KMS-11 (cell line): ENCODE measurements at regions not wholly inside any gene's neighbourhood (a gene's known extent, or its start where the extent isn't known, plus 50 kb on each side); places are given as distances from the start of the nearest gene placed in this dataset.

Experiments
- H2AFZ ChIP-seq: fragments of 200-600 bp; sonication (generic); 2 replicates; pipeline ENCODE4 v1.6.1; 2016; ENCODE audit warnings: antibody characterized with exemption, mixed run types, low read depth
- H3K27ac ChIP-seq: fragments of 200-600 bp; sonication (generic); 2 replicates; pipeline ENCODE4 v1.6.1; 2016; ENCODE audit warnings: mild to moderate bottlenecking, mixed run types
- H3K27me3 ChIP-seq: fragments of 200-600 bp; sonication (generic); 2 replicates; pipeline ENCODE4 v1.6.1; 2017; ENCODE audit warnings: mild to moderate bottlenecking, low read depth, mixed run types, moderate library complexity; ENCODE audit not compliant: insufficient read depth
- H3K36me3 ChIP-seq: fragments of 200-600 bp; sonication (generic); 2 replicates; pipeline ENCODE4 v1.6.1; 2017; ENCODE audit warnings: mild to moderate bottlenecking, mixed run types; ENCODE audit not compliant: insufficient read depth
- H3K4me1 ChIP-seq: fragments of 200-600 bp; sonication (generic); 2 replicates; pipeline ENCODE4 v1.6.1; 2016; ENCODE audit warnings: mild to moderate bottlenecking, low read depth, mixed run types; ENCODE audit not compliant: poor library complexity, severe bottlenecking
- H3K4me2 ChIP-seq: fragments of 200-600 bp; sonication (generic); 2 replicates; pipeline ENCODE4 v1.7.0; 2016; ENCODE audit warnings: mild to moderate bottlenecking, mixed run types
- H3K4me3 ChIP-seq: fragments of 200-600 bp; sonication (generic); IDR thresholded peaks from 2 replicates; pipeline ENCODE4 v1.6.1; 2017; ENCODE audit warnings: low read depth, low read length, mixed read lengths; ENCODE audit not compliant: insufficient read depth
- H3K79me2 ChIP-seq: fragments of 200-600 bp; sonication (generic); 2 replicates; pipeline ENCODE4 v1.6.1; 2016; ENCODE audit warnings: low read depth, mixed run types; ENCODE audit not compliant: insufficient read depth
- H3K9ac ChIP-seq: fragments of 200-600 bp; sonication (generic); 2 replicates; pipeline ENCODE4 v1.6.1; 2016; ENCODE audit warnings: mild to moderate bottlenecking, mixed run types
- H4K20me1 ChIP-seq: fragments of 200-600 bp; sonication (generic); 2 replicates; pipeline ENCODE4 v1.6.1; 2016; ENCODE audit warnings: mild to moderate bottlenecking, mixed run types; ENCODE audit not compliant: insufficient read depth
- TF ChIP-seq, protein P1 (sequence below): fragments of 200-600 bp; sonication (generic); conservative IDR thresholded peaks from 2 replicates; pipeline ENCODE4 v1.6.1; 2017; ENCODE audit warnings: low read depth, mild to moderate bottlenecking, antibody characterized with exemption, low read length, moderate library complexity, mixed read lengths

DNA sequence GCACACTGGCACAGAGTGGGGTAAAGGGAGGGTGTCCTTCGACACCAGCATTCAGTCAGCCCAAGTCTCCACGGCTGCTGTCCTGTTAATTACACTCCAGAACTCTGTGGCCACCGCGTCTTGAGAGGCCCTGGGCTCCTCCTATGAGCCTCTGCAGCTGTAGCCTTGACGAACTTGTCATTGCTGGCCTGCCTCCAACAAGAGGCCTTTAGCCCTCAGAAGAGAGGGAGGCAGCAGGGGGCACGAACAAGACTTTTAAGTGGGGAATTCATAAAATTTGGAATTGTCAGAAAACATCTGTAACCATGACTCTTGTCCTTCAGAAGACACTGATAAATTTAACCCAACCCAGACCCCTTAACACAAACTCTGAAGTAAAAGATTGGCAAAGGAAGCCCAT lies 241.9 kb downstream of the UQCRFS1 start:
- Histone ChIP-seq H3K36me3 (no peaks in the 10 kb centered on the region), H3K4me1 (no peaks in the 10 kb centered on the region), H3K27me3 (no peaks in the 10 kb centered on the region), H3K27ac (no peak overlapping the region), H3K79me2 (no peaks in the 10 kb centered on the region), H3K4me3 (no peak overlapping the region), H4K20me1 (no peaks in the 10 kb centered on the region), H3K9ac (no peak overlapping the region), H3K4me2 (no peak overlapping the region), H2AFZ (no peak overlapping the region)
- TF ChIP-seq, protein P1, sequence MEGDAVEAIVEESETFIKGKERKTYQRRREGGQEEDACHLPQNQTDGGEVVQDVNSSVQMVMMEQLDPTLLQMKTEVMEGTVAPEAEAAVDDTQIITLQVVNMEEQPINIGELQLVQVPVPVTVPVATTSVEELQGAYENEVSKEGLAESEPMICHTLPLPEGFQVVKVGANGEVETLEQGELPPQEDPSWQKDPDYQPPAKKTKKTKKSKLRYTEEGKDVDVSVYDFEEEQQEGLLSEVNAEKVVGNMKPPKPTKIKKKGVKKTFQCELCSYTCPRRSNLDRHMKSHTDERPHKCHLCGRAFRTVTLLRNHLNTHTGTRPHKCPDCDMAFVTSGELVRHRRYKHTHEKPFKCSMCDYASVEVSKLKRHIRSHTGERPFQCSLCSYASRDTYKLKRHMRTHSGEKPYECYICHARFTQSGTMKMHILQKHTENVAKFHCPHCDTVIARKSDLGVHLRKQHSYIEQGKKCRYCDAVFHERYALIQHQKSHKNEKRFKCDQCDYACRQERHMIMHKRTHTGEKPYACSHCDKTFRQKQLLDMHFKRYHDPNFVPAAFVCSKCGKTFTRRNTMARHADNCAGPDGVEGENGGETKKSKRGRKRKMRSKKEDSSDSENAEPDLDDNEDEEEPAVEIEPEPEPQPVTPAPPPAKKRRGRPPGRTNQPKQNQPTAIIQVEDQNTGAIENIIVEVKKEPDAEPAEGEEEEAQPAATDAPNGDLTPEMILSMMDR: no peak

DNA sequence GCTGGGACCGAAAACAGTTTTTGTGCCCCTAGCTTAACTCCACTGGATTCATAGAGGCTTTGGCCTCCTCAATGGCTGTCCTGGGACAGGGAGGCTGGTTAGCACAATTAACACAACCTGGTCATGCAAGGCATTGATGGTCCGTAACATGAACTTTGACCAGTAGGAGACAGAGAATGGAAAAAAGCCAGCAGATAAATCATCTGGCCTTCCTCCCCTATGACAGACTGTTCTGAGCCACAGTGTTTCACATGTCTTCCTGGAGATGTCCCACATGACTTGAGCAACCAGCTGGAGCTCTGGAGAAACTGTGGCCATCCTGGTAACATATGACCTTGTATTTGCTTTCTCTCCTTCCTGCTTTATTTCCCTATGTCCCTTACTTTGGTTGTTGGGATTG lies 244.2 kb downstream of the UQCRFS1 start:
- Histone ChIP-seq H2AFZ (no peak overlapping the region), H3K4me3 (no peak overlapping the region), H3K9ac (no peak overlapping the region)

DNA sequence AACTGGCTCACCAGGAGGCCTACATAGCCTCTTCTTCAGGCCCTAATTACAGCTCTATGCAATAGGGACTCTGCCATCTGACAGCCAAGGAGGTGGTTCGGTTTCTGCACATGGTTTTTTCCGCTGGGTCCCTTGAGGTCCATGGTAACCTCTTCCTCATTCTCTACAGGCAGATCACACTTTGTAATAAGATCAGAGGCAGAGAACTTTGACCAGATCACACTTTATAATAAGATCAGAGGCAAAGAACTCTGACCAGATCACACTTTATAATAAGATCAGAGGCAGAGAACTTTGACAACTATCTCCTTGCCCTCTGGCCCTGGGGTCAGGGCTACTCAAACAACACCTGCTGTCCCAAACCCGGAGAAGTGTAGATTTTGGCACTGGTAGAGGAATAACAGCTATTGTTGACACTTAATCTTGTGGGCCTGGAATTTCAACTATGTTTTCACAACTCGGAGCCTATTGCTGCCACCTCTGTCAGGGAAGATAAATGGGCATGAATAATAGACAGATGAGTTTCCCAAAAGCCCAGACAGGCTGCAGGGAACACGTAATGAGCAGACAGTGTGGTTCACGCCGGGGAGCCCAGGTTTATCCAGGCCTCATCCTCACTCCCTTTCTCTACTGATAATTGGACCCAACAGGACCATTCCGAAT lies 246.1 kb downstream of the UQCRFS1 start:
- H3K36me3 ChIP-seq: no peaks in the 10 kb centered on the region

More for the DNA sequence above, 244.2 kb downstream of the UQCRFS1 start:
- Histone ChIP-seq H4K20me1 (no peaks in the 10 kb centered on the region), H3K4me2 (no peak overlapping the region), H3K36me3 (no peaks in the 10 kb centered on the region), H3K27me3 (no peaks in the 10 kb centered on the region), H3K79me2 (no peaks in the 10 kb centered on the region), H3K27ac (no peak overlapping the region), H3K4me1 (no peaks in the 10 kb centered on the region)
- TF ChIP-seq, protein P1: no peak

DNA sequence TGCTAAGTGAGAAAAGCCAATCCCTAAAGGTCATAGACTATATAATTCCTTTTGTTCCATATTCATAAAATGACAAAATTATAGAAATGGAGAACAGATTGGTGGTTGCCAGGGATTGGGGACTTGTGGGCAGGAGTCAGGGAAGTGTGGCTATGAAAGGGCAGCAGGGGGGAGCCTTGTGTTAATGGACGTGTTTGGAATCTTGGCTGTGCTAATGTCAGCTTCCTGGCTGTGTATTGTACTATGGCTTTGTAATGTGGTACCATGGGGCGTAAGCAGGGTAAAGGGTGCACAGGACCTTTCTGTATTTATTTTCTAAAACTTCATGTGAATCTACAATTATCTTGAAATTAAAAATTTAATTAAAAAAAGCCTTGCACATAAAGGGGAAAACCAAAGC lies 248.5 kb downstream of the UQCRFS1 start:
- Histone ChIP-seq H3K4me1 (no peaks in the 10 kb centered on the region), H3K27me3 (no peaks in the 10 kb centered on the region), H3K79me2 (no peaks in the 10 kb centered on the region), H3K4me2 (no peak overlapping the region), H3K36me3 (no peaks in the 10 kb centered on the region), H3K4me3 (no peak overlapping the region), H3K27ac (no peak overlapping the region), H4K20me1 (no peaks in the 10 kb centered on the region), H2AFZ (no peak overlapping the region), H3K9ac (no peak overlapping the region)
- TF ChIP-seq, protein P1: no peak

More for the DNA sequence above, 246.1 kb downstream of the UQCRFS1 start:
- no peak overlapping the region for H3K27ac ChIP-seq
- no peaks in the 10 kb centered on the region for H3K27me3 ChIP-seq
- no peak overlapping the region for H3K4me2 ChIP-seq
- no peaks in the 10 kb centered on the region for H3K4me1 ChIP-seq
- H4K20me1 ChIP-seq: no peaks in the 10 kb centered on the region
- H3K4me3 ChIP-seq: no peak overlapping the region
- H3K9ac ChIP-seq: no peak overlapping the region
- no peaks in the 10 kb centered on the region for H3K79me2 ChIP-seq
- no peak overlapping the region for H2AFZ ChIP-seq
- TF ChIP-seq, protein P1: no peak
